ENCODE measurements at regions not wholly inside any gene's neighbourhood (a gene's known extent, or its start where the extent isn't known, plus 50 kb on each side); places are given as distances from the start of the nearest gene placed in this dataset.

DNA sequence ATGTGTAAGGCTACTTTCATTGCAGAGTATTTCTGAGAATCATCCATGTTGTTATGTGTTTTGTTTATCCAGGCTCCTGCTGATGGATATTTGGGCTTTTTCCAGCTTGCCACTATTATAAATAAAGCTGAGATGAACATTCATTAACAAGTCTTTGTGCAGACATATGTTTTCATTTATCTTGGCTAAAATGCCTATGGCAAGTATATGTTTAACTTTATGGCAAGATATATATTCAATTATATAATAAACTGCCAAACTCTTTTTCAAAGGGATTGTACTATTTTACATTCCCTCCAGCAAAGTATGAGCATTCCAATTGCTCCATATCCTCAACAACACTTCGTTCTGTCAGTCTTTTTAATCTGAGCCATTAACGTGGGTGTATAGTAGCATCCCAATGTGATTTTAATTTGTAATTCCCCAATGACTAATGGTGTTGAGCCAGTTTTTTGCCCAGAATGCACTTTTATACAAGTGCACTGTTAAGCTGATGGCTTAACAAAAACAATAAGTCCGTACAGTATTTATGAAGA, 452.4 kb downstream of the SHQ1 start:
- peaks cover 61 to 64% of the 10 kb centered on the region in 2 donors for H3K4me1 Mint-ChIP-seq
- Histone ChIP-seq H3K4me3 (ENCODE audit: low read length) (no peak overlapping the region), H3K4me1 (ENCODE audit: control insufficient read depth, insufficient read depth, low read length) (peaks cover 4% of the 10 kb centered on the region), H3K27ac (ENCODE audit: low read length) (no peak overlapping the region), H3K36me3 (ENCODE audit: control insufficient read depth, insufficient read depth, low read length) (no peaks in the 10 kb centered on the region), H3K27me3 (ENCODE audit: control insufficient read depth, insufficient read depth, low read length) (no peaks in the 10 kb centered on the region), H3K9me3 (ENCODE audit: control insufficient read depth, insufficient read depth, low read length) (no peaks in the 10 kb centered on the region)
- WGBS (ENCODE audit: insufficient coverage) = 93% methylated on average over 3 of the region's 3 CpGs
- no peaks in the 10 kb centered on the region for H3K9me3 Mint-ChIP-seq
- no peak overlapping the region for H3K4me3 Mint-ChIP-seq
- peak overlapping the region in 1 of 2 donors; percentile 32 for H3K27ac Mint-ChIP-seq
- intact Hi-C loops (cut with micrococcal nuclease) = no loop called here
- no peaks in the 10 kb centered on the region for H3K27me3 Mint-ChIP-seq (ENCODE audit: low read depth in 2 of 2)
- ATAC-seq = no peak
- DNase-seq = no peak
- no peaks in the 10 kb centered on the region for H3K36me3 Mint-ChIP-seq
- TF ChIP-seq, protein P1, sequence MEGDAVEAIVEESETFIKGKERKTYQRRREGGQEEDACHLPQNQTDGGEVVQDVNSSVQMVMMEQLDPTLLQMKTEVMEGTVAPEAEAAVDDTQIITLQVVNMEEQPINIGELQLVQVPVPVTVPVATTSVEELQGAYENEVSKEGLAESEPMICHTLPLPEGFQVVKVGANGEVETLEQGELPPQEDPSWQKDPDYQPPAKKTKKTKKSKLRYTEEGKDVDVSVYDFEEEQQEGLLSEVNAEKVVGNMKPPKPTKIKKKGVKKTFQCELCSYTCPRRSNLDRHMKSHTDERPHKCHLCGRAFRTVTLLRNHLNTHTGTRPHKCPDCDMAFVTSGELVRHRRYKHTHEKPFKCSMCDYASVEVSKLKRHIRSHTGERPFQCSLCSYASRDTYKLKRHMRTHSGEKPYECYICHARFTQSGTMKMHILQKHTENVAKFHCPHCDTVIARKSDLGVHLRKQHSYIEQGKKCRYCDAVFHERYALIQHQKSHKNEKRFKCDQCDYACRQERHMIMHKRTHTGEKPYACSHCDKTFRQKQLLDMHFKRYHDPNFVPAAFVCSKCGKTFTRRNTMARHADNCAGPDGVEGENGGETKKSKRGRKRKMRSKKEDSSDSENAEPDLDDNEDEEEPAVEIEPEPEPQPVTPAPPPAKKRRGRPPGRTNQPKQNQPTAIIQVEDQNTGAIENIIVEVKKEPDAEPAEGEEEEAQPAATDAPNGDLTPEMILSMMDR (IDR thresholded peaks at IDR 0.05) = no peak

DNA sequence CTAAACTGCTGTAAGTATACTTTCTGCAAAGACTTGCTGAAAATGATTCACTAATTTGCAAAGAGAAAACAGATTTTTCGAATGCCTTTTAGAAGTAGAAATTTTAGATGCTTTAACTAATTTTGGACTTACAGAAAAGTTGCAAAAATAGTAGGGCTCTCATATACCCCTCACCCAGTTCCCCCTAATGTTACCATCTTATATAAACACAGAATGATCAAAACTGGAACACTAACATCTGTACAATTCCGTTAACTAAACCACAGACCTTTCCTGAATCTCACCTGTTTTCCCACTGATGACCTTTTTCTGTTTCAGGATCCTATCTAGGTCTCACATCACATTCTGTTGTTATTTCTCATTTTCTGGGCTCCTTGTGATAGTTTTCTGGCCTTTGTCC, 454.8 kb downstream of the SHQ1 start:
- H3K36me3 Mint-ChIP-seq = no peaks in the 10 kb centered on the region
- H3K4me3 Mint-ChIP-seq = no peak overlapping the region
- no peaks in the 10 kb centered on the region for H3K27me3 ChIP-seq (ENCODE audit: control insufficient read depth, insufficient read depth, low read length)
- ATAC-seq (no peak), DNase-seq (no peak)
- no peaks in the 10 kb centered on the region for H3K27me3 Mint-ChIP-seq (ENCODE audit: low read depth in 2 of 2)
- H3K4me1 ChIP-seq (ENCODE audit: control insufficient read depth, insufficient read depth, low read length) = peaks cover 4% of the 10 kb centered on the region
- H3K36me3 ChIP-seq (ENCODE audit: control insufficient read depth, insufficient read depth, low read length) = no peaks in the 10 kb centered on the region
- no peaks in the 10 kb centered on the region for H3K9me3 Mint-ChIP-seq
- 82% methylated on average over 1 of the region's 2 CpGs for WGBS (ENCODE audit: insufficient coverage)
- H3K27ac Mint-ChIP-seq = no peak overlapping the region
- peaks cover 44 to 52% of the 10 kb centered on the region in 2 donors for H3K4me1 Mint-ChIP-seq
- H3K9me3 ChIP-seq (ENCODE audit: control insufficient read depth, insufficient read depth, low read length) = no peaks in the 10 kb centered on the region
- H3K4me3 ChIP-seq (ENCODE audit: low read length) = no peak overlapping the region
- TF ChIP-seq, protein P1 (IDR thresholded peaks at IDR 0.05) = no peak
- no peak overlapping the region for H3K27ac ChIP-seq (ENCODE audit: low read length)
- intact Hi-C loops (cut with micrococcal nuclease) = no loop called here

DNA sequence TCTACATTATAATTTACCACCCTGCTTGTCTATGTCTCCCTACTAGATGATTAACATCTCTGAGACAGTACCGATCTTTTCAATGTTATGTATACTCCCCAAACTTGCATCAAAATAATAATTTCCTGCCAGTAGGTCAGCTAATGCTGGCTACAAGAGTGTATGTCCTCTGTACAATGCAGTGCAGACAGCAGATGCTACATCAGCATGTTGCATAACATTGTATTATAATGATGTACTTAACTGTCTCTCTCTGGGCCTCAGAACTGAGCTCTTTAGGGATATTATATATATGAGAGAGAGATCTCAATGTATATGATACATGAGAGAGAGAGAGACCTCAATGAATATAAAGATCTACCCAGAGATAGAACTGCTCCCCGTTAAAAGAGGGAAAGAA, 456.6 kb downstream of the SHQ1 start:
- Histone ChIP-seq H3K4me1 (ENCODE audit: control insufficient read depth, insufficient read depth, low read length) (peaks cover 4% of the 10 kb centered on the region), H3K36me3 (ENCODE audit: control insufficient read depth, insufficient read depth, low read length) (no peaks in the 10 kb centered on the region), H3K9me3 (ENCODE audit: control insufficient read depth, insufficient read depth, low read length) (no peaks in the 10 kb centered on the region), H3K27me3 (ENCODE audit: control insufficient read depth, insufficient read depth, low read length) (no peaks in the 10 kb centered on the region), H3K27ac (ENCODE audit: low read length) (no peak overlapping the region), H3K4me3 (ENCODE audit: low read length) (no peak overlapping the region)
- TF ChIP-seq, protein P1 (IDR thresholded peaks at IDR 0.05) = no peak
- peaks cover 45 to 47% of the 10 kb centered on the region in 2 donors for H3K4me1 Mint-ChIP-seq
- H3K27me3 Mint-ChIP-seq (ENCODE audit: low read depth in 2 of 2) = no peaks in the 10 kb centered on the region
- H3K36me3 Mint-ChIP-seq = no peaks in the 10 kb centered on the region
- no peak overlapping the region for H3K27ac Mint-ChIP-seq
- intact Hi-C loops (cut with micrococcal nuclease) = no loop called here
- ATAC-seq = peak in 1 of 3 donors; percentile 18
- no peak for DNase-seq
- H3K4me3 Mint-ChIP-seq = no peak overlapping the region
- H3K9me3 Mint-ChIP-seq = no peaks in the 10 kb centered on the region
- 56% methylated on average over 1 of the region's 2 CpGs for WGBS (ENCODE audit: insufficient coverage)

DNA sequence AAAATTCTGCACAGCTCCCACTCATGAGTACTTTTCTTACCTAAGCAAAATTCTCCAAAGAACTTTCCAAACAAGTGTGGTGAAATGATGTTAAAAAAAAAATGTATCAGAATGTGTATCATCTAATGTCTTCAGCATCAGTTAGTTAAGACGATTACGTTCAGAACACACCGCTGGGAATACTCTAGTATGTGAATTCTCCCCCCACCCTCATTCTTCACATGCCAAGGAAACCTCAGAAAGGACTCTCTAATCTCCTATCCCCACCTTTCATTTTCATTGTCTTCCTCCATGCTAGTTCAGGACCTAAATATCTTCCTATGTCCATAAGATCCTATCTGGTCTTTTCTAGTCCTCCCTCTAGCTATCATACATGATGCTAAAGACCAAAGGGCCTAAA, 457.4 kb downstream of the SHQ1 start:
- WGBS (ENCODE audit: insufficient coverage) = 87% methylated on average over 3 of the region's 3 CpGs
- H3K27ac ChIP-seq (ENCODE audit: low read length) = no peak overlapping the region

More for the DNA sequence above, 457.4 kb downstream of the SHQ1 start:
- Histone ChIP-seq H3K9me3 (ENCODE audit: control insufficient read depth, insufficient read depth, low read length) (no peaks in the 10 kb centered on the region), H3K36me3 (ENCODE audit: control insufficient read depth, insufficient read depth, low read length) (no peaks in the 10 kb centered on the region), H3K4me1 (ENCODE audit: control insufficient read depth, insufficient read depth, low read length) (peaks cover 4% of the 10 kb centered on the region), H3K4me3 (ENCODE audit: low read length) (no peak overlapping the region), H3K27me3 (ENCODE audit: control insufficient read depth, insufficient read depth, low read length) (no peaks in the 10 kb centered on the region)
- Mint-ChIP-seq H3K27me3 (ENCODE audit: low read depth in 2 of 2) (no peaks in the 10 kb centered on the region), H3K4me3 (no peak overlapping the region), H3K9me3 (no peaks in the 10 kb centered on the region), H3K4me1 (peaks cover 44 to 46% of the 10 kb centered on the region in 2 donors), H3K36me3 (no peaks in the 10 kb centered on the region), H3K27ac (no peak overlapping the region)
- no peak for DNase-seq
- ATAC-seq = no peak
- intact Hi-C loops (cut with micrococcal nuclease) = no loop called here
- TF ChIP-seq, protein P1 (IDR thresholded peaks at IDR 0.05) = no peak
